Chondrocyte (in vitro differentiated cells): ENCODE measurements at regions not wholly inside any gene's neighbourhood (a gene's known extent, or its start where the extent isn't known, plus 50 kb on each side); places are given as distances from the start of the nearest gene placed in this dataset.
A peak's percentile ranks its signal among the peaks of the same experiment; 100 is the strongest.
"Not testable (repeated sequence)": the region's sequence is repeated elsewhere in the genome, so short reads cannot be mapped to it uniquely, and the experiment has no call there.

Experiments
- DNase-seq: peaks from one replicate; pipeline ENCODE4 v3.0.0; 2021; ENCODE audit warnings: mixed read lengths, low spot score
- H3K27ac Mint-ChIP-seq: one replicate; pipeline ENCODE4 v1.8.0; 2021; ENCODE audit warnings: mild to moderate bottlenecking, moderate library complexity, mixed read lengths; ENCODE audit not compliant: unreplicated experiment
- H3K27me3 Mint-ChIP-seq: 2 replicates; pipeline ENCODE4 v1.8.0; 2021; ENCODE audit warnings: low read depth, mixed read lengths
- H3K36me3 Mint-ChIP-seq: 2 replicates; pipeline ENCODE4 v1.8.0; 2021; ENCODE audit warnings: low read depth, mixed read lengths
- H3K4me1 Mint-ChIP-seq: 2 replicates; pipeline ENCODE4 v1.8.0; 2021; ENCODE audit warnings: low read depth, mild to moderate bottlenecking, mixed read lengths
- H3K4me3 Mint-ChIP-seq: one replicate; pipeline ENCODE4 v1.8.0; 2021; ENCODE audit warnings: mild to moderate bottlenecking, moderate library complexity, mixed read lengths; ENCODE audit not compliant: unreplicated experiment
- H3K9me3 Mint-ChIP-seq: 2 replicates; pipeline ENCODE4 v1.8.0; 2021; ENCODE audit warnings: low read depth, mixed read lengths
- CTCF ChIP-seq: fragments of 200-600 bp; sonication (generic); IDR thresholded peaks from 2 replicates; pipeline ENCODE4 v1.5.0; 2021; ENCODE audit warnings: antibody characterized with exemption, mild to moderate bottlenecking, moderate library complexity

GRCh38 chr1:60876952-60877351, 205.4 kb upstream of the NFIA start:
- Mint-ChIP-seq H3K27me3 (no peaks in the 10 kb centered on the region), H3K27ac (no peak overlapping the region), H3K4me3 (no peak overlapping the region), H3K36me3 (no peaks in the 10 kb centered on the region), H3K9me3 (no peaks in the 10 kb centered on the region), H3K4me1 (peaks cover 42% of the 10 kb centered on the region)
- no peak for DNase-seq
- no peak for TF ChIP-seq CTCF

- Mint-ChIP-seq H3K27me3 (no peaks in the 10 kb centered on the region), H3K9me3 (no peaks in the 10 kb centered on the region), H3K27ac (no peak overlapping the region), H3K36me3 (no peaks in the 10 kb centered on the region), H3K4me3 (no peak overlapping the region), H3K4me1 (peaks cover 35% of the 10 kb centered on the region)
- no peak for DNase-seq
- TF ChIP-seq CTCF: no peak
These were observed 207.2 kb upstream of the NFIA start for GRCh38 chr1:60875138-60875537.

GRCh38 chr1:60874718-60875117, 207.6 kb upstream of the NFIA start:
- H3K27ac Mint-ChIP-seq: peak overlapping the region; percentile 79
- no peak for DNase-seq
- no peaks in the 10 kb centered on the region for H3K36me3 Mint-ChIP-seq
- H3K4me3 Mint-ChIP-seq: no peak overlapping the region
- no peak for TF ChIP-seq CTCF
- H3K9me3 Mint-ChIP-seq: no peaks in the 10 kb centered on the region
- peaks cover 36% of the 10 kb centered on the region for H3K4me1 Mint-ChIP-seq
- no peaks in the 10 kb centered on the region for H3K27me3 Mint-ChIP-seq

GRCh38 chr1:60873396-60873795, 209.0 kb upstream of the NFIA start:
- H3K9me3 Mint-ChIP-seq, H3K27me3 Mint-ChIP-seq, H3K27ac Mint-ChIP-seq, H3K36me3 Mint-ChIP-seq, H3K4me3 Mint-ChIP-seq, DNase-seq: not testable (repeated sequence)
- peaks cover 43% of the 10 kb centered on the region for H3K4me1 Mint-ChIP-seq

GRCh38 chr1:60872426-60873054, 209.8 kb upstream of the NFIA start:
- Mint-ChIP-seq H3K27me3 (no peaks in the 10 kb centered on the region), H3K4me3 (no peak overlapping the region), H3K27ac (no peak overlapping the region), H3K4me1 (peaks cover 40% of the 10 kb centered on the region), H3K9me3 (no peaks in the 10 kb centered on the region), H3K36me3 (no peaks in the 10 kb centered on the region)
- no peak for TF ChIP-seq CTCF
- no peak for DNase-seq

- H3K4me1 Mint-ChIP-seq: peaks cover 38% of the 10 kb centered on the region
- no peak for TF ChIP-seq CTCF
- peak overlapping the region; percentile 39 for H3K27ac Mint-ChIP-seq
- H3K36me3 Mint-ChIP-seq: no peaks in the 10 kb centered on the region
- H3K27me3 Mint-ChIP-seq: no peaks in the 10 kb centered on the region
- H3K9me3 Mint-ChIP-seq: no peaks in the 10 kb centered on the region
- DNase-seq: no peak
- no peak overlapping the region for H3K4me3 Mint-ChIP-seq
These were observed 212.0 kb upstream of the NFIA start for GRCh38 chr1:60870269-60870865.
